ENCODE measurements at regions not wholly inside any gene's neighbourhood (a gene's known extent, or its start where the extent isn't known, plus 50 kb on each side); places are given as distances from the start of the nearest gene placed in this dataset.

DNA sequence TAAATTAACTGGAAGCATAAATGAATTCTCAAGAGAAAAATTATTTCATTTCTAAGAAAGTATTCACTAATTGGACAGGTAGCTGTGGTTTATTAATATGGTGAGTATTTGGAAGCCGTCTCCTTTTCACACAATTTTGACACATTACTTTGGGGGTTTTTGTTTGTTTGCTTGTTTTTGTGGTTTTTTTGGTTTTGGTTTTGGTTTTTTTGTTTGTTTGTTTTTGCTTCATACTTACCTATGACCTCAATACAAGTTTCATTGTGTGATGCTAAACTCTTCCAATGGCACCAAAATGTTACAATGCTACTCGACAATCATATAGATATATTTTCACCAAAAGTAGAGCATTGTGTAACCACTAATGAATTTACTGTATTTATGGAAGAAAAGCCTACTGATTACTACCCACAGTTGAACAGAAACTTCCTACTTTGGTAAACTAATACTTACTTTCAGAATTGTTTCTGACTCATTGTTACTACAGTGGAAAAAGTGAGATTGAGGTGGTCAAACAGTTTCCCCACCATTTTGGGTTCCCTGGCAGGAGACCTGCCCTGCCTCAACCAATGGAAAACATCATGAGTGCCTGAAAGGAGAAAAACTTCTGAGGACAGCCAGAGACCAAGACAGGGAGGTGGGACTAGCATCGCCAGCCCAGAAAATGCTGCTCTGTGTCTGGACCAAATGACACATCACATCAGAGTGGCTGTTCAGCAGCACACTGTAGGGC lies 443.1 kb downstream of the HNRNPD start:
- no peak for DNase-seq (ENCODE audit: low spot score)
- H3K9me3 ChIP-seq, result no peaks in the 10 kb centered on the region
- TF ChIP-seq, protein P1, sequence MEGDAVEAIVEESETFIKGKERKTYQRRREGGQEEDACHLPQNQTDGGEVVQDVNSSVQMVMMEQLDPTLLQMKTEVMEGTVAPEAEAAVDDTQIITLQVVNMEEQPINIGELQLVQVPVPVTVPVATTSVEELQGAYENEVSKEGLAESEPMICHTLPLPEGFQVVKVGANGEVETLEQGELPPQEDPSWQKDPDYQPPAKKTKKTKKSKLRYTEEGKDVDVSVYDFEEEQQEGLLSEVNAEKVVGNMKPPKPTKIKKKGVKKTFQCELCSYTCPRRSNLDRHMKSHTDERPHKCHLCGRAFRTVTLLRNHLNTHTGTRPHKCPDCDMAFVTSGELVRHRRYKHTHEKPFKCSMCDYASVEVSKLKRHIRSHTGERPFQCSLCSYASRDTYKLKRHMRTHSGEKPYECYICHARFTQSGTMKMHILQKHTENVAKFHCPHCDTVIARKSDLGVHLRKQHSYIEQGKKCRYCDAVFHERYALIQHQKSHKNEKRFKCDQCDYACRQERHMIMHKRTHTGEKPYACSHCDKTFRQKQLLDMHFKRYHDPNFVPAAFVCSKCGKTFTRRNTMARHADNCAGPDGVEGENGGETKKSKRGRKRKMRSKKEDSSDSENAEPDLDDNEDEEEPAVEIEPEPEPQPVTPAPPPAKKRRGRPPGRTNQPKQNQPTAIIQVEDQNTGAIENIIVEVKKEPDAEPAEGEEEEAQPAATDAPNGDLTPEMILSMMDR (IDR thresholded peaks at IDR 0.05), result no peak
- H3K4me1 ChIP-seq, result no peaks in the 10 kb centered on the region
- no peak overlapping the region for H3K4me3 ChIP-seq
- no peaks in the 10 kb centered on the region for H3K36me3 ChIP-seq
- H3K27me3 ChIP-seq, result no peaks in the 10 kb centered on the region
- H3K27ac ChIP-seq, result no peak overlapping the region

DNA sequence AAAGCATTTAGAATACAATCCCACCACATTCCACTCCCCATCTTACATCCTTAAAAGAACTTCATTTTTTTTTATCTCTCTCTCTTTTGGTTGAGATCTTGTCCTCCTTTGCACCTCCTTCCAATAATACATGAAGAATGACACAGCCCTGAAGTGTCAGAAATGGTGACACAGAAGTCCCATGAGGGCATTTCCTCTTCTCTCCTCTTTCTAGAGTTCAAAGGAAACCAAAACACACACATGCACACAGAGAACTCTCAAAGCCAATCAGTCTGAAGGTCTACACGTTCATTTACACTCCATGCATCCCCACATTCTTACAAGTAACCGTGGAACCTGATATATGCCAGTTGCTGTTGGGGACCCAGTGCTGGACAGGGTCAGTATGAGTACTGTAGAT lies 450.7 kb downstream of the HNRNPD start:
- H3K4me1 ChIP-seq, result peaks cover 0 to 18% of the 10 kb centered on the region in 2 donors
- H3K27me3 ChIP-seq, result no peaks in the 10 kb centered on the region
- no peaks in the 10 kb centered on the region for H3K9me3 ChIP-seq
- TF ChIP-seq, protein P1 (IDR thresholded peaks at IDR 0.05), result no peak
- H3K36me3 ChIP-seq, result no peaks in the 10 kb centered on the region
- DNase-seq (ENCODE audit: low spot score), result no peak
- H3K4me3 ChIP-seq, result no peak overlapping the region
- peak overlapping the region in 1 of 2 donors; percentile 71 for H3K27ac ChIP-seq

DNA sequence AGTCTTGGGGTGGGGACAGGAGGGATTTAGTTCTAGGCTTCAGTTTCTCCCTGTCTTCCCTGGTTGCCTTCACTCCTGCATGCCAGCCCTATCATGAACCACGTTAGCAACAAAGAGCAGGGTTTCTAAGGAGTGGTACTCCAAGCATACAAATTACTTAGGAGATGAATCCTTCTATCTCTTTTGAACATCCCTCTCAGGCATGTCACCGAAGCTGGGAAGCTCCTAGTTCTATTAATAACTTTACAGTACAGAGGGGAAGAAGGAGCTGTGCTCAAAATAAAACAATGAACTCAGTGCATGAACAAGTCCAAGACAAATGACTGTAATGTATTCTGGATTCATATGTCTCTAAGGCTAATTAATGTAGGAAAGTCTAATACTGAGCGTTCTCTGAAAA lies 450.6 kb upstream of the RASGEF1B start:
- H3K27me3 ChIP-seq, result no peaks in the 10 kb centered on the region
- H3K4me3 ChIP-seq, result no peak overlapping the region
- peaks cover 0 to 18% of the 10 kb centered on the region in 2 donors for H3K4me1 ChIP-seq
- peak overlapping the region; percentile 37 to 71 for H3K27ac ChIP-seq
- no peaks in the 10 kb centered on the region for H3K36me3 ChIP-seq
- TF ChIP-seq, protein P1 (IDR thresholded peaks at IDR 0.05), result no peak
- DNase-seq (ENCODE audit: low spot score), result no peak
- no peaks in the 10 kb centered on the region for H3K9me3 ChIP-seq

DNA sequence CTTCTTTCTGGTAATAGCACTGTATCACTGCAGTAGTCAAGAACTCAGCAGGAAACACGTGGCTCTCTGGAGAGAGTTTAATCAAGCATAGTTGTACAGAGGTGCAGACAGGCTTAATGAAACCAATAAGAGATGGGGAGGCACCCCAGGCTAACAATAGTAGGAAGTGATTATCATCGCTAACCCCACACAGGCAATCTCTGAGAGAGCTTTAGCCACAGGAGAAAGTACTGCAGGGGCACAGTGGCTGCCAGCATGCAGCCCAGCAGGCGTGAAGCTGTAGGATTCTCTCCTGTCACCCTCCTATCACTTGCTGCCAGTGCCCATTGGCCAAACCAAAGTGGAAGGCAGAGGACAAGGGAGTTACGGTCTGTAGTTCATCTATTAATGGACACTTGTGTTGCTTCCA lies 450.0 kb upstream of the RASGEF1B start:
- no peaks in the 10 kb centered on the region for H3K27me3 ChIP-seq
- peak overlapping the region; percentile 37 to 71 for H3K27ac ChIP-seq
- TF ChIP-seq, protein P1 (IDR thresholded peaks at IDR 0.05), result no peak
- H3K9me3 ChIP-seq, result no peaks in the 10 kb centered on the region
- H3K4me1 ChIP-seq, result peaks cover 0 to 18% of the 10 kb centered on the region in 2 donors
- no peak for DNase-seq (ENCODE audit: low spot score)
- no peak overlapping the region for H3K4me3 ChIP-seq
- no peaks in the 10 kb centered on the region for H3K36me3 ChIP-seq

DNA sequence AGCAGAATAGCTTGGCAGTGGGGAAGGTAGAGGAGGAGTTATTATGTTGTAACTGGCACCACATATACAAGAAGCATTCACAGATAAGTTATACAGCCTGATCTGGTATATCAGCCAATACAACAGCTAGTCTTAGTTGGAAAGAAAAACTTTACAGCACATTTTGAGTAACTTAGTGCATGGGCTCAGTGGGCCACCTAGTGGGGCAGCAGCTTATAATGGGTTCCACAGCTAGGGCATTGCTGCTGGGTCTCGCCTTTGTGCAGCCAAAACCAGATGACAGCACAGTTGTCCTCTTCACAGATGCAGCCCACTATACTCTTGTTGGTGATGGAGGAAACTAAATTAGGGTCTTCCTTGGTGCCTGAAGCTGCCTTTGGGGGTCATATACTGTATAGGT lies 448.1 kb upstream of the RASGEF1B start:
- peaks cover 0 to 18% of the 10 kb centered on the region in 2 donors for H3K4me1 ChIP-seq
- no peaks in the 10 kb centered on the region for H3K27me3 ChIP-seq
- no peak overlapping the region for H3K4me3 ChIP-seq
- H3K27ac ChIP-seq, result no peak overlapping the region
- TF ChIP-seq, protein P1 (IDR thresholded peaks at IDR 0.05), result no peak
- no peaks in the 10 kb centered on the region for H3K9me3 ChIP-seq
- no peaks in the 10 kb centered on the region for H3K36me3 ChIP-seq
- DNase-seq (ENCODE audit: low spot score), result no peak

DNA sequence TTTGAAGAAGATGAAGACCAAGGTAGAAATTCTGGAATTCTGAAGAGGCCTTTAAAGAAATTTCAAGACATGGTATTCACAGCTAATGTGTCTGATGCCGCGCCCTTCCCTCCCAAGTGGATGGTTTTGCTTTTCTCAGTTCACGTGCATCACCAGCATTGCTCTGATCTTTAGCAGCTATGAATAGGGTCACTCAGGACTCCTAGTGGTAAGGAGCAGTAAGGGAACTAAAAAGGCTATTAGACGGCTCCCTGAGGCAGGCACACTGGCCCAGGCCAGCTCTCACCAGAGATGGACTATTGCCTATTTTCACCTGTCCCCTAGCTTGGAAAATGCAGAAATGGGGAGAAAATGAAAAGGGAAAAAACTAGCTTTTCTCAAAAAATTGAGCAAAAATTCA lies 447.5 kb upstream of the RASGEF1B start:
- peaks cover 0 to 18% of the 10 kb centered on the region in 2 donors for H3K4me1 ChIP-seq
- H3K9me3 ChIP-seq, result no peaks in the 10 kb centered on the region
- H3K27ac ChIP-seq, result no peak overlapping the region
- no peak for DNase-seq (ENCODE audit: low spot score)
- no peak overlapping the region for H3K4me3 ChIP-seq
- H3K36me3 ChIP-seq, result no peaks in the 10 kb centered on the region
- TF ChIP-seq, protein P1 (IDR thresholded peaks at IDR 0.05), result peak in 1 of 2 donors; percentile 36
- H3K27me3 ChIP-seq, result no peaks in the 10 kb centered on the region
